Stomach (tissue), 8 donors: ENCODE measurements at regions not wholly inside any gene's neighbourhood (a gene's known extent, or its start where the extent isn't known, plus 50 kb on each side); places are given as distances from the start of the nearest gene placed in this dataset.
A peak's percentile ranks its signal among the peaks of the same experiment; 100 is the strongest.
"Not testable (repeated sequence)": the region's sequence is repeated elsewhere in the genome, so short reads cannot be mapped to it uniquely, and the experiment has no call there.

Experiments used
- DNase-seq, 2 donors: peaks; one replicate each; pipeline versions ENCODE4 v3.0.0 to v3.0.0-alpha.2; 2013 to 2019
- H3K27ac ChIP-seq, 5 donors: fragments of 200-600 bp in 4 of 5; sonication (generic) in 4 of 5; one replicate each; pipeline ENCODE4 v1.5.1; 2013 to 2019; ENCODE audit warnings: mild to moderate bottlenecking in 1 of 5, moderate library complexity in 1 of 5
- H3K27me3 ChIP-seq, 3 donors: fragments of 200-600 bp; sonication (generic); one replicate each; pipeline ENCODE4 v1.5.1; 2017 to 2019; ENCODE audit warnings: mixed run types in 1 of 3
- H3K36me3 ChIP-seq, 4 donors: fragments of 200-600 bp; sonication (generic); 1 replicate in 3 of 4; 2 replicates in 1 of 4; pipeline ENCODE4 v1.5.1; 2016 to 2019
- H3K4me1 ChIP-seq, 4 donors: fragments of 200-600 bp; sonication (generic); one replicate each; pipeline ENCODE4 v1.5.1; 2016 to 2019
- H3K4me3 ChIP-seq, 4 donors: fragments of 200-600 bp; sonication (generic) in 3 of 4; one replicate each; pipeline ENCODE4 v1.5.1; 2016 to 2019; ENCODE audit warnings: mild to moderate bottlenecking in 1 of 4
- H3K9me3 ChIP-seq, 4 donors: fragments of 200-600 bp; sonication (generic); one replicate each; pipeline ENCODE4 v1.5.1; 2016 to 2019
- CTCF ChIP-seq, 7 experiments: fragments of 450-650 bp in 4 of 7; fragments of 200-600 bp in 3 of 7; sonication (generic) in 3 of 7; IDR thresholded peaks; one replicate each; pipeline ENCODE4 v1.5.1; 2016 to 2019; ENCODE audit warnings: antibody characterized with exemption in 7 of 7, control low read depth in 2 of 7, mild to moderate bottlenecking in 1 of 7
- EP300 ChIP-seq: sonication (generic); formaldehyde crosslinking; IDR thresholded peaks from one replicate; pipeline ENCODE4 v1.6.1; 2017; ENCODE audit warnings: antibody characterized with exemption
- POLR2A ChIP-seq, 4 donors: fragments of 450-650 bp; IDR thresholded peaks; one replicate each; pipeline ENCODE4 v1.6.1; 2016; ENCODE audit warnings: antibody characterized with exemption in 4 of 4, control low read depth in 2 of 4, mild to moderate bottlenecking in 1 of 4, moderate library complexity in 1 of 4
- POLR2AphosphoS5 ChIP-seq, 3 donors: sonication (generic); formaldehyde crosslinking; IDR thresholded peaks; one replicate each; pipeline ENCODE4 v1.6.1; 2016; ENCODE audit warnings: antibody characterized with exemption in 3 of 3
- WGBS, 5 donors: extraction: QIAGEN DNeasy Blood & Tissue Kit in 3 of 5; methylation state at CpG; one replicate each; pipeline versions ENCODE4 v1.1.5 to v1.1.7; 2013 to 2018; 5-methylcytosine and 5-hydroxymethylcytosine counted together
- intact Hi-C: fragments of 100-400 bp; cut with DNase I; formaldehyde crosslinking; loops from one replicate; pipeline ENCODE4 v1.15.1; 2023; ENCODE audit warnings: low total_unique reads
- donor health status: healthy with polysubstance abuse.
- donor health status: Bipolar disorder and iron deficiency.
- donor health status: healthy.

- TF ChIP-seq POLR2AphosphoS5 (IDR thresholded peaks at IDR 0.05) (no peak), CTCF (IDR thresholded peaks at IDR 0.05) (no peak)
These were observed 160.7 kb downstream of the MID1IP1 start for GRCh38 chrX:38961936-38962335.

GRCh38 chrX:38963244-38963643, 162.0 kb downstream of the MID1IP1 start:
- peaks cover 0 to 13% (median 4%) of the 10 kb centered on the region in 4 donors for H3K9me3 ChIP-seq
- H3K36me3 ChIP-seq, DNase-seq, H3K27ac ChIP-seq, intact Hi-C loops, H3K4me1 ChIP-seq, H3K27me3 ChIP-seq, H3K4me3 ChIP-seq: not testable (repeated sequence)
- WGBS, 5 donors = 80 to 100% (median 93%) methylated on average over 3 of the region's 3 CpGs

More at GRCh38 chrX:38961936-38962335, 160.7 kb downstream of the MID1IP1 start:
- no peak overlapping the region for H3K27ac ChIP-seq
- H3K9me3 ChIP-seq = peaks cover 0 to 14% (median 6%) of the 10 kb centered on the region in 4 donors
- H3K36me3 ChIP-seq = no peaks in the 10 kb centered on the region
- H3K4me3 ChIP-seq = no peak overlapping the region
- H3K27me3 ChIP-seq = no peaks in the 10 kb centered on the region
- intact Hi-C loops = no loop called here
- DNase-seq = no peak
- no peaks in the 10 kb centered on the region for H3K4me1 ChIP-seq
- WGBS, 5 donors = 67 to 93% (median 86%) methylated on average over 4 of the region's 4 CpGs

- intact Hi-C loops = no loop called here
- WGBS, 5 donors = 49 to 92% (median 70%) methylated on average over 2 to 6 of the region's 6 CpGs
- DNase-seq = no peak
- no peaks in the 10 kb centered on the region for H3K4me1 ChIP-seq
- H3K27ac ChIP-seq = no peak overlapping the region
- H3K36me3 ChIP-seq = no peaks in the 10 kb centered on the region
- TF ChIP-seq EP300 = no peak
- no peak for TF ChIP-seq POLR2AphosphoS5 (IDR thresholded peaks at IDR 0.05)
- TF ChIP-seq CTCF (IDR thresholded peaks at IDR 0.05) = no peak
- no peak for TF ChIP-seq POLR2A (IDR thresholded peaks at IDR 0.05)
- peaks cover 0 to 13% (median 4%) of the 10 kb centered on the region in 4 donors for H3K9me3 ChIP-seq
- no peaks in the 10 kb centered on the region for H3K27me3 ChIP-seq
- H3K4me3 ChIP-seq = no peak overlapping the region
These were observed 164.6 kb downstream of the MID1IP1 start for GRCh38 chrX:38965888-38966287.

- Histone ChIP-seq H3K27me3 (no peaks in the 10 kb centered on the region), H3K9me3 (peaks cover 0 to 3% (median under 1%) of the 10 kb centered on the region in 4 donors), H3K36me3 (no peaks in the 10 kb centered on the region), H3K4me3 (no peak overlapping the region), H3K27ac (no peak overlapping the region), H3K4me1 (no peaks in the 10 kb centered on the region)
- 51 to 78% (median 69%) methylated on average over 3 of the region's 3 CpGs for WGBS, 5 donors
- intact Hi-C loops = no loop called here
- TF ChIP-seq POLR2AphosphoS5 (IDR thresholded peaks at IDR 0.05) (peak in 2 of 3 donors; percentile 11 to 30), EP300 (no peak)
- DNase-seq = peak in 1 of 2 donors; percentile 44
These were observed 167.3 kb downstream of the MID1IP1 start for GRCh38 chrX:38968344-38969216.

GRCh38 chrX:38970074-38970473, 168.8 kb downstream of the MID1IP1 start:
- Histone ChIP-seq H3K36me3 (no peaks in the 10 kb centered on the region), H3K27ac (no peak overlapping the region), H3K9me3 (no peaks in the 10 kb centered on the region), H3K4me1 (no peaks in the 10 kb centered on the region), H3K27me3 (no peaks in the 10 kb centered on the region), H3K4me3 (no peak overlapping the region)
- WGBS, 5 donors = 91 to 100% (median 97%) methylated on average over 1 of the region's 1 CpG
- intact Hi-C loops = no loop called here
- TF ChIP-seq EP300 (no peak), POLR2AphosphoS5 (IDR thresholded peaks at IDR 0.05) (no peak), POLR2A (IDR thresholded peaks at IDR 0.05) (no peak), CTCF (IDR thresholded peaks at IDR 0.05) (no peak)
- no peak for DNase-seq
